IPS-18c (cell line): ENCODE measurements at regions not wholly inside any gene's neighbourhood (a gene's known extent, or its start where the extent isn't known, plus 50 kb on each side); places are given as distances from the start of the nearest gene placed in this dataset.

Experiments
- H3K4me3 ChIP-seq: 2 replicates; pipeline ENCODE4 v1.7.0; 2013; ENCODE audit warnings: low read depth, mild to moderate bottlenecking, low read length, moderate library complexity; ENCODE audit not compliant: insufficient read depth
- H3K9me3 ChIP-seq: one replicate; pipeline ENCODE4 v1.6.1; 2013; ENCODE audit warnings: mild to moderate bottlenecking, low read length, moderate library complexity; ENCODE audit not compliant: control insufficient read depth, insufficient read depth

- no peak overlapping the region for H3K4me3 ChIP-seq
- no peaks in the 10 kb centered on the region for H3K9me3 ChIP-seq
These were observed 443.4 kb upstream of the ANKRD30A start for GRCh38 chr10:36681751-36682632.

- Histone ChIP-seq H3K4me3 (no peak overlapping the region), H3K9me3 (no peaks in the 10 kb centered on the region)
These were observed 445.8 kb upstream of the ANKRD30A start for GRCh38 chr10:36679554-36679953.

GRCh38 chr10:36677431-36677768 lies 448.0 kb upstream of the ANKRD30A start:
- Histone ChIP-seq H3K4me3 (no peak overlapping the region), H3K9me3 (no peaks in the 10 kb centered on the region)

- Histone ChIP-seq H3K9me3 (no peaks in the 10 kb centered on the region), H3K4me3 (no peak overlapping the region)
These were observed 448.5 kb upstream of the ANKRD30A start for GRCh38 chr10:36676756-36677430.

- Histone ChIP-seq H3K4me3 (no peak overlapping the region), H3K9me3 (no peaks in the 10 kb centered on the region)
These were observed 449.1 kb upstream of the ANKRD30A start for GRCh38 chr10:36676321-36676720.

GRCh38 chr10:36675458-36675880 lies 449.9 kb upstream of the ANKRD30A start:
- H3K4me3 ChIP-seq, result no peak overlapping the region
- no peaks in the 10 kb centered on the region for H3K9me3 ChIP-seq

- H3K4me3 ChIP-seq, result no peak overlapping the region
- H3K9me3 ChIP-seq, result no peaks in the 10 kb centered on the region
These were observed 453.8 kb upstream of the ANKRD30A start for GRCh38 chr10:36671607-36672006.

GRCh38 chr10:36670621-36671402 lies 454.6 kb upstream of the ANKRD30A start:
- no peaks in the 10 kb centered on the region for H3K9me3 ChIP-seq
- no peak overlapping the region for H3K4me3 ChIP-seq

- no peaks in the 10 kb centered on the region for H3K9me3 ChIP-seq
- H3K4me3 ChIP-seq, result no peak overlapping the region
These were observed 455.6 kb upstream of the ANKRD30A start for GRCh38 chr10:36669615-36670352.

GRCh38 chr10:36666451-36666850 lies 458.9 kb upstream of the ANKRD30A start:
- no peak overlapping the region for H3K4me3 ChIP-seq
- H3K9me3 ChIP-seq, result no peaks in the 10 kb centered on the region

- H3K9me3 ChIP-seq, result no peaks in the 10 kb centered on the region
- no peak overlapping the region for H3K4me3 ChIP-seq
These were observed 462.8 kb upstream of the ANKRD30A start for GRCh38 chr10:36662571-36662970.

GRCh38 chr10:36650274-36650673 lies 475.1 kb upstream of the ANKRD30A start:
- Histone ChIP-seq H3K4me3 (no peak overlapping the region), H3K9me3 (peaks cover 4% of the 10 kb centered on the region)

- H3K4me3 ChIP-seq, result no peak overlapping the region; the same call in 1 of the 2 replicates
- H3K9me3 ChIP-seq, result peaks cover 4% of the 10 kb centered on the region
These were observed 477.9 kb upstream of the ANKRD30A start for GRCh38 chr10:36647540-36647939.

- no peak overlapping the region for H3K4me3 ChIP-seq
- no peaks in the 10 kb centered on the region for H3K9me3 ChIP-seq
These were observed 484.8 kb upstream of the ANKRD30A start for GRCh38 chr10:36640626-36641025.

- Histone ChIP-seq H3K4me3 (no peak overlapping the region), H3K9me3 (no peaks in the 10 kb centered on the region)
These were observed 486.8 kb upstream of the ANKRD30A start for GRCh38 chr10:36638462-36639155.

- Histone ChIP-seq H3K9me3 (no peaks in the 10 kb centered on the region), H3K4me3 (no peak overlapping the region)
These were observed 488.5 kb upstream of the ANKRD30A start for GRCh38 chr10:36636879-36637278.
